ENCODE measurements at regions not wholly inside any gene's neighbourhood (a gene's known extent, or its start where the extent isn't known, plus 50 kb on each side); places are given as distances from the start of the nearest gene placed in this dataset.
"Not testable (repeated sequence)": the region's sequence is repeated elsewhere in the genome, so short reads cannot be mapped to it uniquely, and the experiment has no call there.

DNA sequence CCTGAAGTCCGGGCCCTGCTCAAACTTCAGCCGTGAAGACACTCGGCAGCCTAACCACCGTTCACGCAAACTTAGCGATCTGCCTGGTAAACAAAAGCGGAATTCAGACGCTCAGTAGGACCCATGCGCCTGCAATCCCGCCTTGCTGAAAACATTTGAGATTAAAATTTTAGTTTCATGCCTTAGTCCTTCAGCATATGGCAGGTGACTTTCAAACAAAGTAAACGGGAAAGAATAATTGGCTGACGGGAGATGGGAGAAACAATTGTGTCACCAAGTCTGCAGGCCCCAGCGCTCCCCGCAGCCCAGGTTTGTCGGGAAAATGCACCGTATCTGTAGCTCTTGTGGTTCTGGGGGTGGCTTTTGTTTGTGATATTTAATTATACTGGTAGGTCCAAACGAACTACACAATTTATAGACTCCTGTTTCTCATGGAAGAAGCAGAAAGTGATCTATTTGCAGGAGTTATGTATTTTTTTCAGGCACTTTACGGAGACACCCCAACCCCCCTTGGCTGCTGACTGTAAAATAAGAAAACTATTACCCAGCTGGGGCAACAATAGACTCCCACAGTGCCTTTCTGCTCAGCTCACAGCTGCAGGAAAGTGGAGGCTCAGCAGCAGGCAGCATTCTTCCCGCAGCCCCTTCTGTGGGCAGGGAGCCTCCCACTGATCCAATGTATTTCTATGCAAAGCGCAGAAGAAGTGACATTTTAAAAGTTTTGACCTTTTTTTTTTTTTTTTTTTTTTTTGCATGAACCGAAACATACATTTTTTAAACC lies 94.8 kb downstream of the SOX1 start:
- H3K4me3 ChIP-seq (ENCODE audit: low read length): no peak overlapping the region
- ATAC-seq (ENCODE audit: poor library complexity) (no peak), DNase-seq (no peak)
- intact Hi-C loops (cut with DNase I, micrococcal nuclease): no loop called here
- H3K27me3 ChIP-seq (ENCODE audit: control insufficient read depth in 1 of 2, insufficient read depth in 2 of 2, low read length in 2 of 2): peaks cover 8 to 10% of the 10 kb centered on the region in 2 experiments
- no peak overlapping the region for H3K27ac ChIP-seq (ENCODE audit: low read depth in 1 of 2, low read length in 2 of 2)
- peaks cover 0 to 18% of the 10 kb centered on the region in 2 experiments for H3K9me3 ChIP-seq (ENCODE audit: control insufficient read depth in 1 of 2, insufficient read depth in 1 of 2, low read length in 2 of 2)
- H3K27ac Mint-ChIP-seq: no peak overlapping the region
- peaks cover 62% of the 10 kb centered on the region for H3K27me3 Mint-ChIP-seq
- ChIA-PET CTCF (no interaction called here), POLR2A (no interaction called here)
- no peaks in the 10 kb centered on the region for H3K9me3 Mint-ChIP-seq
- H3K4me3 Mint-ChIP-seq: no peak overlapping the region
- TF ChIP-seq CTCF (IDR thresholded peaks at IDR 0.05): no peak
- no peaks in the 10 kb centered on the region for H3K4me1 ChIP-seq (ENCODE audit: insufficient read depth, low read length)
- no peaks in the 10 kb centered on the region for H3K4me1 Mint-ChIP-seq (ENCODE audit: low read depth)
- no peaks in the 10 kb centered on the region for H3K36me3 ChIP-seq (ENCODE audit: insufficient read depth, low read length)
- no peaks in the 10 kb centered on the region for H3K36me3 Mint-ChIP-seq (ENCODE audit: low read depth)

DNA sequence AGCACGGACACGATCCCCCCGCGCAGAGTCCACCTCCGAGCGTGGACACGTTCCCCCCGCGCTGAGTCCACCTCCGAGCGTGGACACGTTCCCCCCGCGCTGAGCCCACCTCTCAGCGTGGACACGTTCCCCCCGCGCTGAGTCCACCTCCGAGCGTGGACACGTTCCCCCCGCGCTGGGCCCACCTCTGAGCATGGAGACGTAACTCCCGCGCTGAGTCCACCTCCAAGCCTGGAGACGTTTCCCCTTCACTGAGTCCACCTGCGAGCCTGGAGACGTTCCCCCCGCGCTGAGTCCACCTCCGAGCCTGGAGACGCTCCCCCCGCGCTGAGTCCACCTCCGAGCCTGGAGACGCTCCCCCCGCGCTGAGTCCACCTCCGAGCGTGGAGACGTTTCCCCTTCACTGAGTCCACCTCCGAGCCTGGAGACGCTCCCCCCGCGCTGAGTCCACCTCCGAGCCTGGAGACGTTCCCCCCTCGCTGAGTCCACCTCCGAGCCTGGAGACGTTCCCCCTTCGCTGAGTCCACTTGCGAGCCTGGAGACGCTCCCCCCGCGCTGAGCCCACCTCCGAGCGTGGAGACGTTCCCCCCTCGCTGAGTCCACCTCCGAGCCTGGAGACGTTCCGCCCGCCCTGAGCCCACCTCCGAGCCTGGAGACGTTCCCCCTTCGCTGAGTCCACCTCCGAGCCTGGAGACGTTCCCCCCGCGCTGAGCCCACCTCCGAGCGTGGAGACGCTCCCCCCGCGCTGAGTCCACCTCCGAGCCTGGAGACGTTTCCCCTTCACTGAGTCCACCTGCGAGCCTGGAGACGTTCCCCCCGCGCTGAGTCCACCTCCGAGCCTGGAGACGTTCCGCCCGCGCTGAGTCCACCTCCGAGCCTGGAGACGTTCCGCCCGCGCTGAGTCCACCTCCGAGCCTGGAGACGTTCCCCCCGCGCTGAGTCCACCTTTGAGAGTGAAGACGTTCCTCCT lies 97.0 kb downstream of the SOX1 start:
- H3K36me3 ChIP-seq (ENCODE audit: insufficient read depth, low read length); intact Hi-C loops (cut with DNase I, micrococcal nuclease); ATAC-seq (ENCODE audit: poor library complexity); CTCF ChIA-PET; POLR2A ChIA-PET; H3K27ac ChIP-seq (ENCODE audit: low read depth in 1 of 2, low read length in 2 of 2); H3K4me3 Mint-ChIP-seq; H3K4me3 ChIP-seq (ENCODE audit: low read length); H3K9me3 Mint-ChIP-seq; H3K4me1 ChIP-seq (ENCODE audit: insufficient read depth, low read length); H3K4me1 Mint-ChIP-seq (ENCODE audit: low read depth); H3K27me3 ChIP-seq (ENCODE audit: control insufficient read depth in 1 of 2, insufficient read depth in 2 of 2, low read length in 2 of 2); H3K27ac Mint-ChIP-seq; H3K36me3 Mint-ChIP-seq (ENCODE audit: low read depth): not testable (repeated sequence)
- DNase-seq: peak in 1 of 14 experiments; percentile 27
- peaks cover 54% of the 10 kb centered on the region for H3K27me3 Mint-ChIP-seq
- peaks cover 0 to 20% of the 10 kb centered on the region in 2 experiments for H3K9me3 ChIP-seq (ENCODE audit: control insufficient read depth in 1 of 2, insufficient read depth in 1 of 2, low read length in 2 of 2)

DNA sequence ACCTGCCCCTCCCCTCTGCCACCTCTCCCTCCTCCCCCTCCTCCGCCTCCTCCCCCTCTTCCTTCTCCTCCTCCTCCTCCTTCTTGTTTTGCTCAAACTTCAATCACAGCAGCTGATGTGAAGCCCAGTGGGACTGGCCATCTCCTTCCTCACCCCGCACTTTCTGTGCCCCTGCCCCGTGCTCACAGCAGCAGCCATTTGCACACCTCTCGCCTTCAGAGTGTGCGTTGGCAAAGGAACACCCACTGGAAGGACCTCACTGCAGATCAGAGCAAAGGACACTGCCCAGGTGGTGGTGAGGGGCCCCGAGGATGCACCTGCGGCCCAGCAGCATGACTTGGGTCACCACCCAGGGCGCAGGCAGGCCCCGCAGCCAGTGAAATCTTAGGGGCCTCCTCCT lies 98.8 kb downstream of the SOX1 start:
- no peak for DNase-seq
- H3K36me3 Mint-ChIP-seq (ENCODE audit: low read depth): no peaks in the 10 kb centered on the region
- Histone ChIP-seq H3K4me1 (ENCODE audit: insufficient read depth, low read length) (no peaks in the 10 kb centered on the region), H3K9me3 (ENCODE audit: control insufficient read depth in 1 of 2, insufficient read depth in 1 of 2, low read length in 2 of 2) (peaks cover 0 to 27% of the 10 kb centered on the region in 2 experiments), H3K27me3 (ENCODE audit: control insufficient read depth in 1 of 2, insufficient read depth in 2 of 2, low read length in 2 of 2) (peaks cover 4 to 10% of the 10 kb centered on the region in 2 experiments), H3K4me3 (ENCODE audit: low read length) (no peak overlapping the region), H3K27ac (ENCODE audit: low read depth in 1 of 2, low read length in 2 of 2) (no peak overlapping the region), H3K36me3 (ENCODE audit: insufficient read depth, low read length) (no peaks in the 10 kb centered on the region)
- H3K27me3 Mint-ChIP-seq: peaks cover 37% of the 10 kb centered on the region
- CTCF ChIA-PET: no interaction called here
- ATAC-seq (ENCODE audit: poor library complexity): no peak
- no peaks in the 10 kb centered on the region for H3K4me1 Mint-ChIP-seq (ENCODE audit: low read depth)
- no peaks in the 10 kb centered on the region for H3K9me3 Mint-ChIP-seq
- TF ChIP-seq CTCF (IDR thresholded peaks at IDR 0.05): no peak
- intact Hi-C loops (cut with DNase I, micrococcal nuclease): no loop called here
- POLR2A ChIA-PET: no interaction called here
- H3K4me3 Mint-ChIP-seq: no peak overlapping the region
- no peak overlapping the region for H3K27ac Mint-ChIP-seq

Data from CD4-positive, alpha-beta T cell (primary cell).